Retinal pigment epithelial cell (primary cell): ENCODE measurements at regions not wholly inside any gene's neighbourhood (a gene's known extent, or its start where the extent isn't known, plus 50 kb on each side); places are given as distances from the start of the nearest gene placed in this dataset.
A peak's percentile ranks its signal among the peaks of the same experiment; 100 is the strongest.

Source experiments
- DNase-seq: peaks from one replicate; pipeline ENCODE4 v3.0.0-alpha.2; 2010; ENCODE audit warnings: low read depth
- H3K4me3 ChIP-seq: 2 replicates; pipeline ENCODE4 v1.5.1; 2011; ENCODE audit warnings: mild to moderate bottlenecking, low read length, control low read depth, moderate library complexity
- TF ChIP-seq, protein P1 (sequence below): conservative IDR thresholded peaks from 2 replicates; pipeline ENCODE4 v1.5.1; 2011; ENCODE audit warnings: low read depth, low read length, control low read depth, inconsistent platforms

DNA sequence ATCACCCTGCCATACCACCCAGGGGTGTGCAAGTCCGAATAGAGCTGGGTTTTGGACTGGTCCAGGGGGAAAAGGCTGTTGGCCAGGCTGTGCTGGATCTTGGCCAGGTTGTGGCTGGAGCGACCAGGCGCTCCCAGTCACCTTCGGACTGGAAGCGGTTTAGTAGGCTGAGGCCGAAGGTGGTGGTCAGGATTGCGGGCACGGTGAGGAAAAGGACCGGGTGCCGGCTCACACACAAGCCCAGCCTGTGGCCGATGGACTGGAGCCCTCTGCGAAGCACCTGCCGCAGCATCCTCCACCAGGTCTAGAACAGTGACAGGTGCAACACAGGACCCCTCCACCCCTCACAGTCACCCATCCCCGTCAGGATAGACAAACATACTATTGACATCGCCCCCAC, 590.6 kb upstream of the PTCHD4 start:
- TF ChIP-seq, protein P1, sequence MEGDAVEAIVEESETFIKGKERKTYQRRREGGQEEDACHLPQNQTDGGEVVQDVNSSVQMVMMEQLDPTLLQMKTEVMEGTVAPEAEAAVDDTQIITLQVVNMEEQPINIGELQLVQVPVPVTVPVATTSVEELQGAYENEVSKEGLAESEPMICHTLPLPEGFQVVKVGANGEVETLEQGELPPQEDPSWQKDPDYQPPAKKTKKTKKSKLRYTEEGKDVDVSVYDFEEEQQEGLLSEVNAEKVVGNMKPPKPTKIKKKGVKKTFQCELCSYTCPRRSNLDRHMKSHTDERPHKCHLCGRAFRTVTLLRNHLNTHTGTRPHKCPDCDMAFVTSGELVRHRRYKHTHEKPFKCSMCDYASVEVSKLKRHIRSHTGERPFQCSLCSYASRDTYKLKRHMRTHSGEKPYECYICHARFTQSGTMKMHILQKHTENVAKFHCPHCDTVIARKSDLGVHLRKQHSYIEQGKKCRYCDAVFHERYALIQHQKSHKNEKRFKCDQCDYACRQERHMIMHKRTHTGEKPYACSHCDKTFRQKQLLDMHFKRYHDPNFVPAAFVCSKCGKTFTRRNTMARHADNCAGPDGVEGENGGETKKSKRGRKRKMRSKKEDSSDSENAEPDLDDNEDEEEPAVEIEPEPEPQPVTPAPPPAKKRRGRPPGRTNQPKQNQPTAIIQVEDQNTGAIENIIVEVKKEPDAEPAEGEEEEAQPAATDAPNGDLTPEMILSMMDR: no peak

DNA sequence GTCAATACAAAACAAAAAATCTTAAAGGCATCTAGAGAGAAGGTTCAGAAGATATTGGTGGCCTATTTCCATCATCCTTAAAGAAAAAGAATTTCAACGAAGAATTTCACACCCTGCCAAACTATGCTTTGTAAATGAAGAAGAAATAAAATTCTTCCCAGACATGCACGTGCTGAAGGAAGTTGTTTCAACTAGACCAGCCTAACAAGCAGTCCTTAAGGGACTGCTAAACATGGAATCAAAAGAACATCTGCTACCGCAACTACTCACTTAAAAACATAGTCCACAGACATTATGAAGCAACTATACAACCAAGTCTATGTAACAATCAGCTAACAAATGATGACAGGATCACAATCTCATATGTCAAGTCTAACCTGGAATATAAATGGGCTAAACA, 584.9 kb upstream of the PTCHD4 start:
- DNase-seq: no peak
- TF ChIP-seq, protein P1: no peak
- no peak overlapping the region for H3K4me3 ChIP-seq

More for the DNA sequence above, 590.6 kb upstream of the PTCHD4 start:
- no peak overlapping the region for H3K4me3 ChIP-seq
- no peak for DNase-seq

GRCh38 chr6:48691420-48691819, 580.4 kb upstream of the PTCHD4 start:
- TF ChIP-seq, protein P1: no peak
- no peak overlapping the region for H3K4me3 ChIP-seq
- no peak for DNase-seq

DNA sequence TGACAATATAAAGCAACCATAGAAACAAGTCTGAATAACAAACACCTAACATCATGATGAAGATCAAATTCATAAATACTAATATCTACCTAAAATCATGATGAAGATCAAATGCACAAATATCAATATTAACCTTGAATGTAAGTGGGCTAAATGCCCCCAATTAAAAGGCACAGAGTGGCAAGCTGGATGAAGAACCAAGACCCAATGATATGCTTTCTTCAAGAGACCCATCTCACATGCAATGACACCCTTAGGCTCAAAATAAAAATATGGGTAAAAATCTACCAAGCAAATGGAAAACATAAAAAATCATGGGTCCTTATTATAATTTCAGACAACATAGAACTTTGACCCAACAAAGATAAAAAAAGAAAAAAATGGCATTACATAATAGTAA, 578.5 kb upstream of the PTCHD4 start:
- TF ChIP-seq, protein P1: no peak
- H3K4me3 ChIP-seq: no peak overlapping the region
- no peak for DNase-seq

- TF ChIP-seq, protein P1: no peak
- no peak for DNase-seq
- H3K4me3 ChIP-seq: no peak overlapping the region
These were observed 567.4 kb upstream of the PTCHD4 start for GRCh38 chr6:48678390-48678789.

DNA sequence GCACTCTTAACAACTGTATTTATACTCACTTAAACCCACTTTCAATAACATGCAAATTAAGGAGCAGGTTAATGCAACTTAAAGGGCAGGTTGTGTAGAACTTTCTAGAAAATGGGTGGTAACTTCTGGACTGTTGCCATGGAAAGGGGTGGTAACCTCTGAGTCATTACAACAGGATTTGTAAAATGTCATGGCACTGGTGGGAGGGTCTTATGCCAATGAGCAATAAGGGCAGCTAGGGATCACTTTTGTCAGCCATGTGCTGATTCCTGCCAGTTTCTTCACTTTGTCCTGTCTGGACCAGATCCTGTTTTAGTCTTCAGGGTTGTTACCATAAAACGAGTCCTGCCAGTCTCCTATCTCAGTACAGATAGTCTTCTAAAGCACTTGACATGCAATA, 560.5 kb upstream of the PTCHD4 start:
- TF ChIP-seq, protein P1: no peak
- DNase-seq: peak; percentile 6
- no peak overlapping the region for H3K4me3 ChIP-seq

DNA sequence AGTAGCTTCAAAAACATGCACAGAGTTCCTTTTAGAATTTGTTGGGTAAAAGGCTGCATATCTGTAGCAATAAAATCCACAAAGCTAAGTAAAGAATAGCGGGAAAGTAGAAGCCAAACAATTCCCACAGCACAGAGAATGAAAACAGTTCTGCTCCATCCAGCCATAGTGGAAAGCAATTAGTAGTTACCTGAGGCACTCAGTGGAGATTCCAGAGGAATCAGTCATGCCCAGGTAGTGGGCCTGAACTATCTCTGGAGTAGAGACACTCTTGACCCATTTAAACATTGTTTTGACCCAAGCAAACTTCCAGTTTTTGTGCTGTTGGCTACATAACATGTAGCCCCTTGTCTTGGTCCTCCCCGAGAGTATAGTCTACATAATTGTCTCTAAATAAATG, 559.5 kb upstream of the PTCHD4 start:
- no peak overlapping the region for H3K4me3 ChIP-seq
- no peak for DNase-seq
- TF ChIP-seq, protein P1: no peak
